Panc1 (cell line): ENCODE measurements at regions not wholly inside any gene's neighbourhood (a gene's known extent, or its start where the extent isn't known, plus 50 kb on each side); places are given as distances from the start of the nearest gene placed in this dataset.

Experiments used
- POLR2AphosphoS5 ChIP-seq: IDR thresholded peaks from 2 replicates; pipeline ENCODE4 v1.6.1; 2012; ENCODE audit warnings: mild to moderate bottlenecking, low read depth, low read length, moderate library complexity
- TCF7L2 ChIP-seq: IDR thresholded peaks from 2 replicates; pipeline ENCODE4 v1.6.1; 2011; ENCODE audit warnings: mild to moderate bottlenecking, low read depth, low read length, inconsistent platforms
- TF ChIP-seq, protein P1 (sequence below): fragments of 450-650 bp; IDR thresholded peaks from 2 replicates; pipeline ENCODE4 v1.5.1; 2017; ENCODE audit warnings: mild to moderate bottlenecking
- TF ChIP-seq, protein P2 (sequence below), 2 experiments: IDR thresholded peaks; 2 replicates each; pipeline ENCODE4 v1.6.1; 2011 to 2012; ENCODE audit warnings: low read depth in 2 of 2, control low read depth in 1 of 2, low read length in 1 of 2, mild to moderate bottlenecking in 1 of 2, moderate library complexity in 1 of 2; ENCODE audit not compliant: insufficient read depth in 1 of 2

DNA sequence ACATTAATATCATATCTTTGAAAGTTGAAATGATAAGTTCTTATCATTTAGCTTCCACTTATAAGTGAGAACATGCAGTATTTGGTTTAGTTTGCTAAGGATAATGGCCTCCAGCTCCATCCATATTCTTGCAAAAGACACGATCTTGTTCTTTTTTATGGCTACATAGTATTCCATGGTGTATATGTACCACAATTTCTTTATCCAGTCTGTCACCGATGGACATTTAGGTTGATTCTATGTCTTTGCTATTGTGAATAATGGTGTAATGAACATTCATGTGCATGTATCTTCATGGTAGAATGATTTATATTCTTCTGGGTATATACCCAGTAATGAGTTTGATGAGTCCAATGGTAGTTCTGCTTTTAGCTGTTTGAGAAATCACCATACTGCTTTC, 135.0 kb upstream of the PRR16 start:
- TF ChIP-seq, protein P1, sequence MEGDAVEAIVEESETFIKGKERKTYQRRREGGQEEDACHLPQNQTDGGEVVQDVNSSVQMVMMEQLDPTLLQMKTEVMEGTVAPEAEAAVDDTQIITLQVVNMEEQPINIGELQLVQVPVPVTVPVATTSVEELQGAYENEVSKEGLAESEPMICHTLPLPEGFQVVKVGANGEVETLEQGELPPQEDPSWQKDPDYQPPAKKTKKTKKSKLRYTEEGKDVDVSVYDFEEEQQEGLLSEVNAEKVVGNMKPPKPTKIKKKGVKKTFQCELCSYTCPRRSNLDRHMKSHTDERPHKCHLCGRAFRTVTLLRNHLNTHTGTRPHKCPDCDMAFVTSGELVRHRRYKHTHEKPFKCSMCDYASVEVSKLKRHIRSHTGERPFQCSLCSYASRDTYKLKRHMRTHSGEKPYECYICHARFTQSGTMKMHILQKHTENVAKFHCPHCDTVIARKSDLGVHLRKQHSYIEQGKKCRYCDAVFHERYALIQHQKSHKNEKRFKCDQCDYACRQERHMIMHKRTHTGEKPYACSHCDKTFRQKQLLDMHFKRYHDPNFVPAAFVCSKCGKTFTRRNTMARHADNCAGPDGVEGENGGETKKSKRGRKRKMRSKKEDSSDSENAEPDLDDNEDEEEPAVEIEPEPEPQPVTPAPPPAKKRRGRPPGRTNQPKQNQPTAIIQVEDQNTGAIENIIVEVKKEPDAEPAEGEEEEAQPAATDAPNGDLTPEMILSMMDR = no peak
- TF ChIP-seq POLR2AphosphoS5 (no peak), TCF7L2 (no peak)
- TF ChIP-seq, protein P2, sequence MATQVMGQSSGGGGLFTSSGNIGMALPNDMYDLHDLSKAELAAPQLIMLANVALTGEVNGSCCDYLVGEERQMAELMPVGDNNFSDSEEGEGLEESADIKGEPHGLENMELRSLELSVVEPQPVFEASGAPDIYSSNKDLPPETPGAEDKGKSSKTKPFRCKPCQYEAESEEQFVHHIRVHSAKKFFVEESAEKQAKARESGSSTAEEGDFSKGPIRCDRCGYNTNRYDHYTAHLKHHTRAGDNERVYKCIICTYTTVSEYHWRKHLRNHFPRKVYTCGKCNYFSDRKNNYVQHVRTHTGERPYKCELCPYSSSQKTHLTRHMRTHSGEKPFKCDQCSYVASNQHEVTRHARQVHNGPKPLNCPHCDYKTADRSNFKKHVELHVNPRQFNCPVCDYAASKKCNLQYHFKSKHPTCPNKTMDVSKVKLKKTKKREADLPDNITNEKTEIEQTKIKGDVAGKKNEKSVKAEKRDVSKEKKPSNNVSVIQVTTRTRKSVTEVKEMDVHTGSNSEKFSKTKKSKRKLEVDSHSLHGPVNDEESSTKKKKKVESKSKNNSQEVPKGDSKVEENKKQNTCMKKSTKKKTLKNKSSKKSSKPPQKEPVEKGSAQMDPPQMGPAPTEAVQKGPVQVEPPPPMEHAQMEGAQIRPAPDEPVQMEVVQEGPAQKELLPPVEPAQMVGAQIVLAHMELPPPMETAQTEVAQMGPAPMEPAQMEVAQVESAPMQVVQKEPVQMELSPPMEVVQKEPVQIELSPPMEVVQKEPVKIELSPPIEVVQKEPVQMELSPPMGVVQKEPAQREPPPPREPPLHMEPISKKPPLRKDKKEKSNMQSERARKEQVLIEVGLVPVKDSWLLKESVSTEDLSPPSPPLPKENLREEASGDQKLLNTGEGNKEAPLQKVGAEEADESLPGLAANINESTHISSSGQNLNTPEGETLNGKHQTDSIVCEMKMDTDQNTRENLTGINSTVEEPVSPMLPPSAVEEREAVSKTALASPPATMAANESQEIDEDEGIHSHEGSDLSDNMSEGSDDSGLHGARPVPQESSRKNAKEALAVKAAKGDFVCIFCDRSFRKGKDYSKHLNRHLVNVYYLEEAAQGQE (IDR thresholded peaks at IDR 0.05; ENCODE audit: insufficient read depth in 1 of 2, low read depth in 2 of 2, low read length in 1 of 2) = no peak
